GM19043 (cell line): ENCODE measurements at regions not wholly inside any gene's neighbourhood (a gene's known extent, or its start where the extent isn't known, plus 50 kb on each side); places are given as distances from the start of the nearest gene placed in this dataset.
"Not testable (repeated sequence)": the region's sequence is repeated elsewhere in the genome, so short reads cannot be mapped to it uniquely, and the experiment has no call there.

Experiments used
- ATAC-seq: cut with Tn5 transposase; IDR thresholded peaks from one replicate; pipeline ENCODE4 v1.9.1; 2021; ENCODE audit warnings: low read depth; ENCODE audit not compliant: unreplicated experiment

DNA sequence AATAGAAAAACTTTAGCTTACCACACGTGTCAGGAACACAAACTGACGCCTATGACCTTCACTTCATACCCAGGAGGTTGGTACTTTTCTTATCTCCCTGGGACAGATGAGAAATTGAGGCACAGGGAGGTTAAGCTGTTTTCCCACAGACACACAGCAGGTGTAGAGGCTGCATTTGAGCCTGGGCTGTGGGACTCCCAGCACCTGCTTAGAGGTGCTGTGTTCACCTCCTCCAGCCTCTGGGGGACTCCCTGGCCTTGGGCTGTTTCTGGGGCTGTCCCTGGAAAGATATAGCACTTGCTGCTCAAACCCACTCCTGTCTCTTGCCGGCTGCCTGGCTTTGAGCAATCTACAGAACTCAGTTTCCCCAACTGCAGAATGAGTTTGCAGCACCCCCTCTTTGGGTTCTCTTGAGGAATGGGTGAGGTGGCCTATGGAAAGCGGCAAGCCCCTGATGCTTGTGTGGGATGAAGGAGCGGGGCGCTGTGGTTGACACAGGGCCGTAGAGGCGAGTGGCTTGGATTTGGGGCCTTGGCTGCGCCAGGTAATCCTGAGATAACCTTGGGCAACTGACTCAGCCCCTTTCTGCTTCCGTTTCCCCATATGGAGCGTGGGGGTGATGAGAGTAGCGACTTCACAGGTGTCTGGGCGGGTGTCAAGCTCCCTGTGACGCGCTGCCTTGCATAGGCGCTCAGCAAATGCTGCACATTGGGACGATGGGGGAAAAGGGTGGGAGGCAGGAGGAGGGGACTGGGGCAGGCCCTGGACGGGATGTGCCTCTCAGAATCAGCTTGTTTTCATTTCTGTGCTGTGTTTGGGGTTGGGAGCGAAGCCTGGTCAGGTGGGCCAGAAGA is 104.5 kb upstream of the CIBAR2 start:
- ATAC-seq: no peak

DNA sequence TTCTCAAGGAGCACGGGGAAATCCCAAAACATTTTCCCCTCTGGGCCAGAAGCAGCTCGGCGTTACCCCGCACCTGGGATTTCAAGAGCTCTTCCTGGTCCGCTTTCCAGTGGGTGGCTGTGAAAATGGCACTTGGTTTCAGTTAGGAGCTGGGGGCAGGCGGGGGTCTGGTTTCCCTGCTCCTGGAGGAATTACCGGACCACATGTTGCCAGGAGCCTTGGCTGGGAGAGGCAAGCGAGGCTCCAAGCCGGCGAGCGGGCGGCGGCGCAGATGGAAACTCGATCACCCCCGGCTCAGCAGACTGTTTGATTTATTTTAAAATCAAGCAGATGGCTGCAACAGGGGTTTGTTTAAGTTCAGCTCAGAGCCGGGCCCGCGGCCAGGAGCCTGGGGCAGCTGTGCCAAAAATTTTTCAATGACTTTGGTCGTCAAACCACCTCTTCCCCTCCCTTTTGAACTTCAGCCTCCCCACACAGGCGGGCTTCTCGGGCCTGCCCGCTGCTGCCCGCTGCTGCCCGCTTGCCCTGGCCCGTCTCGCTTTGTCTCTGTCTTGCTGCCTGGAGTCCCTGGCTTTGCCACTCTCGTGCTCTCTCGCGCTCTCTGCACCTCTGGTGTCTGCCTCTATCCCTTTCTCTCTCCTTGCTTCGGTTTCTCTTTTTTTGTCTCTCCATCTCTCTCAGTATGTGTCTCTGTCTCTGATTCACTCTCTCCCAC is 108.0 kb upstream of the CIBAR2 start:
- ATAC-seq: no peak

DNA sequence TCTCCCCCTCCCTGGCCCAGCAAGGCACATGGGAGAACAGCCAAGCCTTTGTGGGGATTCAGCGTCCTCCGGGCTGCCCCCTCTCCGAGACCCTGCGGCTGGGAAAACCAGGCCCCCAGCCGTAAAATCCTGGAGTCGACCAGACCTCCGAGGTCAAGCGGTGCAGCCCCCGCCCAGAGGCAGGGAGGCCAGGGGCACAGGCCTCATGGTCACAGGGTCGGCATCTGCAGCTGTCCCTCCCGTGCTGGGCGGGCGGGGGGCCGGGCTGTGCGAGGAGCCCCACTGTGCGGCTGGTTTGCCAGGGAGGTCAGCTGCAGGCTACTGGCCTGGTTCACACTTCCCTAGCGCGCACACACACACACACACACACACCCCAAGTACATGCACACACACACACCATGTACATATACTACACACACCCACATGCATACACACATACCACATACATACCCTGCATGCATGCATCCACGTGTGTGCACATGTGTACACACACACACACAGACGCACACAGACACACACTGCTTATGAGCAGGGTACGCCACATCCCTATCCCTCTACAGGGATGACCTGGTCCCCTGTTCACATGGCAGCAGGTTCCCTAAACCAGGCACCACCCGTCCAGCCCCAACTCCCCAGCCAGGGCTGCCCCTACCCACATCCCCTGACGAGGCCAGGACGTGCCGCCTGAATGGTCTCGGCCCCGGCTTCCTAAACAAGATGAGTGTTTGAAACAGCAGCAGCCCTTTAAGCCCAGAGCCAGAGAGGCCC is 108.9 kb upstream of the CIBAR2 start:
- ATAC-seq: no peak

DNA sequence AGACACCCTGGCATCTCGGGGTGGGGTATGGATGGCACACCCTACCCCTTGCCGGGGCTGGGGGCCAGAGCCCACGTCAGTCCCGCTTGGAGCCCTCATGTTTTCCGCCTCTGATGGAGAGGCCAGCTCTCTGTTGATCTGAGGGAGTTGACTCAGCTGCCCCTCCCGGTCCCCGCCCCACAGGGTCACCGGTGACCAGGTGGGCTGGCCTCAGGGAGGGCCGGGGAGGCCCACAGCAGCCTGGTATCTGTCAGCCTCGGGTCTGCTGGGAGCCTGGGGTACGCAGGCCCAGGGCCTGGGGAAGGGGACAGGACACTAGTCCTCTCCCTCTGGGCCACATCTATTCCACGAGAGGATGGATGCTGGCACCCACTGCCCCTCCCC is 109.5 kb upstream of the CIBAR2 start:
- ATAC-seq: no peak

DNA sequence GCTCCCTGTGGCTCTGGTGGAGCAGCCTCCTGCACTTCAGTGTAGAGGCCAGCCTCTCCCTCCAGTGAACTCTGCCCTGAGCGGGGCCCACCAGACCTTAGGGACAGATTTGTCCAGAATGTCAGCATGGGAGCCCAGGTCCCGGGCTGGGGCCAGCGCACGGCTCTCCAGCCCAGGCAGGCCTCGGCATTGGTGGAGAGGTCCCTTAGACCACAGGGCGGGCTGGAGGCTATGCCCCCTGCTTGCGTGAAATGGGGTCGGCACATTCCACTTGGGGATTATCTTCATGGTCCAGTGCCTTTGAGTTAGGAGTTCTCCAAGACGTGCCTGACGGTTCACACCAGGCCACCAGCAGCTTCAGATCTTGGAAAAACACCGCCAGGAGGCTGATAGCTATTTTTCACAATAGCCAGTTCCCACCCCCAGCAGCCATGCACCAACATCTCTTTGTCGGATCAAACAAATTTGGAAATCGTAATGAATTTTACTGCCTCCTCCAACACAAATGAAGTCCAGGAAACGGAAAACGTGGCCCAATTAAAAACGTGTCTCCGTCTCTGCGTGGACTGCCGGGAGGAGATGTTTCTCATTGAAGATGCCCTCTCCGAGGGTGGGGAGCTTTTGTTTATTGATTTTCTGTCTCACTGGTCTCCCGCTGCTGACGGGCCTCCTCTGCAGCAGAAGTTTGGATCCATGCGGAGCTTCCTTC is 110.0 kb upstream of the CIBAR2 start:
- no peak for ATAC-seq

DNA sequence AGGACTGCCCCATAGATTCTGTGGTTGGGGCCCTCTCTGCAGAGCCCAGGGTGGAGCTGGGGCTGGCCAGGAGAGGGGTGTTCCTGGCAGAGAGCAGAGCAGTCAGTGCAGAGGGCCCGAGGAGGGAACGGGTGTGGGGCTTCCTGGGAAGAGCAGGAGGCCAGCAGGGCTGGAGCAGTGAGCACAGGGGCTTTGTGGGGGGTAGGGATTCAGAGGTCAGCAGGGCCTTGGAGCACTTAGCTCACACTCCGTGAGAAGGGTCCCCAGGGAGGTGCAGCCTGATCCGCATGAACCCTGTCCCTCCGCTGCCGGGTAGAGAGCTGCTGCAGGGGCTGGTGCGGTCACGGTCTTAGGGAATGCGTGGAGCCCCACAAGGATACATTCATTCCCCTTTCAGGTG is 113.0 kb upstream of the CIBAR2 start:
- no peak for ATAC-seq

DNA sequence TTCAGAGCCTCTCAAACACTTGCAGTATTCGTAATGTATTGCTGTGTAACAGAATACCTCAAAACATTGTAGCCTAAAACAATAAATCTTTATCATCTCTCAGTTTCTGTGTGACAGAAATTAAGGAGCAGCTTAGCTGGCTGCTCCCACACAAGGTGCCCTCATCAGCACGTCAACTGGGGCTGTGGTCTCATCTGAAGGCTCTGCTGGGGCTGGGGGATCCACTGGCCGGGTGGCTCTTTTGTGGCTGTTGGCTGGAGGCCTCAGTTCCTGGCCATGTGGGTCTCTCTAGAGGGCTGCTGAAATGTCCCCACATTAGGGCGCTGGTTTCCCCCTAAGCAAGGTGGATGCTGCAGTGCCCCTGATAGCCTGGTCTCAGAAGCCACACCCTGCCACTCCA is 113.4 kb upstream of the CIBAR2 start:
- ATAC-seq: no peak

DNA sequence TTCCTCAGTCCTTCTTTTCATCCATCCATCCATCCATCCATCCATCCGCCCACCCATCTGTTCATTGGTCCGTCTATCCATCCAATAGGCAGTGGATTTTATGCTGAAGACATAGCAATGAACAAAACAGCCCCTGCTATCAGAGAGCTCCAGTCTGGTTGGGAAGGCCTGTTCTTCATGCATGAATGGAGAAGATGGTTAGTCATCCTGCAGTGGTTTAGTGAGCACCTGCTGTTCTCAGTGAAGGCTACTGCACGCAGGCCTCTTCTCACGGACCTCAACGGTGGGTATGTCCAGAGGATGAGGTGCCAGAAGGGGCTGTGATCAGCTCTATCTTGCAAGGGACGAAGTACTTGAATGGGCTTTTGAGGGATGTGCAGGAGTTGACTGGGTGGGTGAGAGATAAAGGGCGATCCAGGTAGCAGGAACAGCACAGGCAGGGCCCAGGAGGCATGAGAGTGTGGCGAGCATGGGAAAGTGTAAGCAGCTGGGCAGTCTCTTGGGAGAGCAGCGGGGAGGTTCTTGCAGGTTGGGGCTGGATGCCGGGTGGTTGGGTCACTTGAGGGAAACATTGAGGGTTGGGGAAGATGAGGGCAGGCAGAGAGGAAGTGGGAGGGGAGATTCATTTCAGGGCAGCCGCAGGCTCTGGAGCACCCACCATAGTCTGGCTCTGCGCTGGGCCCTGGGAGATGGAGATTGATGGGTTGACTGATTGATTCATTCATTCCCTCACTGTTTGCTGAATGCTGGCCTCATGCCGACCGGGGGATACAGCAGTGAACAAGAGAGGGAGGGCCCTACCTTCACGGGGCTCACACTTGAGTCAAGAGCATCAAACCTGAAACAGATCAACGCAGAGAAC is 115.0 kb upstream of the CIBAR2 start:
- peak; percentile 79 for ATAC-seq

DNA sequence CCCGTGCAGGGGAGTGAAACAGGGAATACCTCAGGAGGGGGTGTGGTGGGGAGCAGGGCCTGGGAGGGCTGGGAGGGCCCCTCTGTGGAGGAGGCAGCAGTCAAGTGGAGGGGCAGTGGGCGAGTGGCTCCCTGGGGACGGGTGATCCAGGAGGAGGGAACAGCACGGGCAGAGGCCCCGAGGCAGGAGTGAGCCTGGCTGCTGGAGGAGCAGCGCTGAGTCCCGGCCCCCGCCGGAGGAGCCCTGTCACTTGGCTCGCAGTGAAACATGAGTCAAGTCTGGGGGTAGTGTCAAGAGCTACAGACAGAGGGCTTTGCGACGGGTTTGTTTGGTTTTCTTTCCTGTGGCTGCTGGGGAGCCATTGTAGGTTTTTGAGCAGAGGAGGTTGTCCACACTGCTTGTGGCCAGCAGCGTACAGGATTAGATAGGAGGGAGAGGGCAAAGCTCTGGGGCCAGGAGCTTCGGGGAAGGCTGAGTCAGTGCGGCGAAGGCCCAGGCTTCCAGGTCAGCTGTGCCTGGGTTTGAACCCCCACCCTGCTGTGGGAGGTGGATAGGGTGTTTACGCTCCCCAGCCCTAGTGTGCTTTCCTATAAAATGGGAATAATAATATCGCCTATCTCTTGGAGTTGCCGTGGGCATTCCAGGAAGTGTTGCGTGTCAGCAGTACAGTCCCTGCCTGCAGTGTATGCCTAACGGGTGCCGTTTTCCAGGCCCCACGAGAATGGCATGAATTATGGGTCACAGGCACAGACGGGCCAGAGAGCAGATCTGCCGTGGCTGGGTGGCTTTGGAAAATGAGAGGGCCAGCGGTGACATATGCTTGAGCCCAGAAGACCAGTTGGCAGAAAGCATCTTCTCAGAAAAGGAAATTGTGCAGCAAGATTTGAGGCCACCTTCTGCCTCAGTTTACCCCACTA is 115.9 kb upstream of the CIBAR2 start:
- ATAC-seq: no peak

DNA sequence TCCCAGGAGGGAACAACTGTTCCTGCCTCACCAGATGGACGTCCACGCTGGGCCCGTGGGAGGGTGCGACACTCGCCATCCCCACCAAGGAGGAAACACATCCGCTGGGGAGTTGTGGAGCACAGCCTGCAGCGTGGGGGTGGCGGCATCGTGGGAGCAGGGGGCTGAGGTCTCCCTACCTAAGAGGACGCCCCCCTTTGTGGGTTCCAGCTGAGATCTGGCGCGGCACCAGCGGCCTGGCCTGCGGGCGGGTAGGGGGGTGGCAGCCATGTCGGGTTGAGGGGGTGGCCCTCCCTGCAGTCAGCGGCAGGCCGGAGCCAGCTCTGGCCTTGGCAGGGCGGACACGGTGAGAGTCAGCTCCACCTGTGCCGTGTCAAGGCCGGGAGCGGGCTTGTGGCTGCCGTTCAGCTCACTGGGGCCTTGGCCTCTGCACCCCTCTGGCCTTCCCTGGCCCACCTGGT is 116.7 kb upstream of the CIBAR2 start:
- ATAC-seq: no peak

DNA sequence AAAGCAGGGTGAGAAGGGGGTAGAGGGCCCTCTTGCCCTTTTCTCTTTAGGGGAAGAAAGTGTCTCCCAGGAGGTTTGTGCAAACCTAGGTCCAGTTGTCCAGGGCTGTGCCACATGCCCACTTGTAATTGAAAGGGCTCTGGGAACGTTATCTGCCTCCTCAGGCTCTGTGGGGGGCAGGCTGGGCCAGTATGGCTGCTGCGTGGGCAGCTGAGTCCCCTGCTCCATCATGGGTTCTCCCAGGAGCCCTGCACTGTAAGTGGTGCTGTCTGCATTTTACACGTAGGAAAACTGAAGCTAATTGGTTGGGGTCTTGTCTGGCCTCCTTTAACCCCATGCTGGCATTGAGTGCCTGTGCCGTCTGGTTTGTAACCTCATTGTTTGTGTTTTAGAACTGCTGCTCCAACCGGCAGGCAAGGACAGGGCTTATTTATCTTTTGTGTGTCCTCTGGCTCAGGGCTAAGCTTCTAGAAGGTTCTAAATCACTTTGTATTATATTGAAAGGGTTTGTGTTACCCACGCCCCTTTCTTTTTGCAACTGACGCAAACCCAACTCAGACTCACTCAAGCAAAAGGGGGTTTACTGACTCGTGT is 117.7 kb upstream of the CIBAR2 start:
- no peak for ATAC-seq

DNA sequence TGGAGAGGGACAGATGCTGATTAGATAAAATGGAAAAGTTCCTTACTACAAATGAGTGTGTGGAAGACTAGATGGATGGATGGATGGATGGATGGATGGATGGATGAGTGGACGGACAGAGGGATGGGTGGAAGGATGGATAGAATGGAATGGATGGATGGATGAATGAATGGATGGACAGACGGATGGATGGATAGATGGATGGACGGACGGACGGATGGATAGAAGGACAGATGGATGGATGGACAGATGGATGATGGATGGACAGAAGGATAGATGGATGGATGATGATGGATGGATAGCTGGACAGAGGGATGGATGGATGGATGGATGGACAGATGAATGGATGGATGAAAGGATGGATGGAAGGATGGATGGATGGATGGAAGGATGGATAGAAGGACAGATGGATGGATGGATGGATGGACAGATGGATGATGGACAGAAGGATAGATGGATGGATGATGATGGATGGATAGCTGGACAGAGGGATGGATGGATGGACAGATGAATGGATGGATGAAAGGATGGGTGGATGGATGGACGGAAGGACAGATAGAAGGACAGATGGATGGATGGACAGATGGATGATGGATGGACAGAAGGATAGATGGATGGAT is 118.6 kb upstream of the CIBAR2 start:
- ATAC-seq: not testable (repeated sequence)

DNA sequence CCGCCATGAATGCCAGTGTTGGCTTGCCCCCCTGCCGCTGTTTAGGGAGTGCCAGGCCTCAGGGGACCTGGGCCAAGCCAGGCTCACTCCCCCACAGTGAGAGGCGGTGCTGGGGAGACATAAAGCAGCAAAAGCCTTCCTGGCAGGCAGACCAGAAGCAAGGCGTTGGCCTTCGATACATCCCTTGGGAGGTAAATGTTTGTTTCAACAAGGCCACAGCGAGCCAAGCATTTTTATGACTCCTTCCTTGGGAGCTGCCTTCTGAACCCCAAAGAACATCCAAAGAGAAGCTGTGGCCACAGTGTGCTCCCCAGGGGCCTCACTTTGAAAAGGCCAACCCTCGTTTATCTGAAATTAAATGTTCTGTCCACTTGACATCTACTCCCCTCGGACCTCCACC is 119.7 kb upstream of the CIBAR2 start:
- ATAC-seq: no peak

DNA sequence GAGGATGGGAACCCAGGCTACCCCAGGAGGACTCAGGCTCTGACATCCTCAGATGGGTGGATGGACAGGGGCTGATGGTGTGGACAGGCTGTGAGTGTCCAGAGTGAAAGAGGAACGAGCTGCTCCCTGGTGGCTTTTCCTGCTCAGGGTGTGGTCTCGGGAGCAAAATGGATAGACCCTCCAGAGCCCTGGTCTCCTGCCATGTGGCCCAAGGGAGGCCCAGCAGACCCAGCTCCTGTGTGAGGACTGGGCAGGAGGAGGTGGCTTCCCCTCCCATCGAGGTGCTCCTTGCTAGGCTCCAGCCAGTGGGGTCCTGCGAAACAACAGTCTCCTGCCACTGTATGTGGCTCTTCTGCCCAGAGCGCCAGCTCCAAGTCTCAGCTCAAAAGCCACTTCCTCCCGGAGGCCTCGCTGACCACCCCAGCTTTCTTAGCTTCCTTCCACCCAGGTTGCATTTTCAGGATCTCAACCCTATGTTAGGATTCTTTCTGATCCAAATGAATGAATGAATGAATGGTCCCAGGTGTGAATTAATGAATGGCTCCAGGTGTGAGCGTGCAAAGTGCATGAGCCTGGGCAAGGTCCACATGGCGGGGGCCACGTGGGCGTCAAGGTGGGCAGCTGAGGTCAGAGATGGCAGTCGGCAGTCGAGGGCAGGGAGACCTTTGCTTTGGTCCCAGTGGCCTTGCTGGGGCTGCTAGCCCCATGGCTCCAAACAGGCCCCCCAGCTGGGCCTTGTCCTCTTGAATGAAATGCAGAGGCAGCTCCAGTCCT is 120.3 kb upstream of the CIBAR2 start:
- ATAC-seq: no peak

DNA sequence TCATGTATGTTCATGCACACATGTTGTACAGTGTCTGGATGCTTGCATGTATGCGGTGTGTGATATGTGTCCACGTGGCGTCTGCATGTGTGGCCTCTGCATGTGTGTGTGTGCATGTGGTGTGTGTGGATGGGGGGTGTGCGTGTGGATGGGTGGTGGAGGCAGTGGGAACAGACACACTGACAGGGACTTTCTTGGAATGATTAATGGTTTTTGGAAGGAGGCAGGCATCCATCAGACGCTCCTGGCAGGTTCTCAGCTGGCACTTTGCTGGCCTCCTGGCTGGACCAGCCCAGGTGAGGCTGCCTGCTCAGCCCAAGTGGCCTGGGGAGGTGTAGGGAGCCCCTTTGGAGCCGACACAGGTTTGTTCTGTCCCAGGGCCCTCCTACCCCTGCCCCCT is 121.2 kb upstream of the CIBAR2 start:
- no peak for ATAC-seq

DNA sequence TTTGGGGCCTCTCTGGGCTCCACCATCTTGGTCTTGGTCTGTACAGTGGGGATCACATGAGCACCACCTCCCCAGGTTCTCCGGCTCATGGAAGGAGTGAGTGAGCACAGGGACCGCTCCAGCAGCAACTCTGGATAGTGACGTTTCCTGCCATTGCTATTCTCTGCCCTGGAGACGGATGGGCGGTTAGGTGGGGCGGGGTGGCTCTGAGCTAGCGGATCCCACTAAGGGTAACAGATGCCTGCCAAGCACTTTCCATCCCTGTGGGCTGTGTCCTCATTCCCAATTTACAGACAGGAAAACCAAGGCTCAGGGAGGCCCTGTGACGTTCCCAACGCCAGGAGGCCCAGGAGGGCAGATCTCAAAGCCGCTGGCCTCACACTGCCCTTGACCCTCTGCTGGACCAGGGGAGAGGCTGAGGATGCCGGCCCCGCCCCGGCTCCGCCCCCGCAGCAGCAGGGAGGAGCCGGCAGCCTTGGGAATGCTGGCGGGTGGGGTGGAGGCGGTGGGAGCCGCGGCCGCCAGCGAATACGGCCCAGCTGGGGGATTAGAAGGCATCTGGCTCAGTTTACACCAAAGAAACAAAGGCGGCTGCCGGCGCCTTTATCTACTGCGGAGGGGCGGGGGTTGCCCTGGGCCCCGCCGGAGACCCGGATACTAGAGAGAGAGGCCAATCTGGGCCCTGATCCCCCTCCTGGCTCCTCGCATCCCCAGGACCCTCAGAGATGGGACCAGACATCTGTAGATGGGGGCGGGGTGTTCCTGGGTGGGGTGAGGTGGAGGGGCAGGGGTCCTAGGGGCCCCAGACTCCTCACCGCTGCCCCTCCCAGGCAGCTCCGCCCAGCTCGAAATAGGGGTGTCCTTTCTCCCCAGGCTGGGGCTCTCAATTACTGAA is 122.3 kb upstream of the CIBAR2 start:
- no peak for ATAC-seq
